ENCODE measurements at regions not wholly inside any gene's neighbourhood (a gene's known extent, or its start where the extent isn't known, plus 50 kb on each side); places are given as distances from the start of the nearest gene placed in this dataset.

- no peak for DNase-seq
Measured at GRCh38 chr18:75654851-75655751, 227.6 kb upstream of the SMIM21 start.

- DNase-seq = no peak
Measured at GRCh38 chr18:75654386-75654785, 226.9 kb upstream of the SMIM21 start.

- no peak for DNase-seq
Measured at GRCh38 chr18:75652528-75652927, 225.0 kb upstream of the SMIM21 start.

- no peak for DNase-seq
Measured at GRCh38 chr18:75644871-75645270, 217.4 kb upstream of the SMIM21 start.

GRCh38 chr18:75643083-75643482, 215.6 kb upstream of the SMIM21 start:
- DNase-seq = no peak

GRCh38 chr18:75639472-75639831, 211.9 kb upstream of the SMIM21 start:
- no peak for DNase-seq

GRCh38 chr18:75638776-75639471, 211.4 kb upstream of the SMIM21 start:
- DNase-seq = no peak

GRCh38 chr18:75638223-75638775, 210.8 kb upstream of the SMIM21 start:
- no peak for DNase-seq

- DNase-seq = no peak
Measured at GRCh38 chr18:75635096-75635495, 207.6 kb upstream of the SMIM21 start.

GRCh38 chr18:75625966-75626365, 198.5 kb upstream of the SMIM21 start:
- DNase-seq = no peak

GRCh38 chr18:75624869-75625268, 197.4 kb upstream of the SMIM21 start:
- DNase-seq = no peak

- no peak for DNase-seq
Measured at GRCh38 chr18:75621818-75622217, 194.3 kb upstream of the SMIM21 start.

GRCh38 chr18:75618146-75618545, 190.6 kb upstream of the SMIM21 start:
- no peak for DNase-seq

GRCh38 chr18:75612456-75612855, 185.0 kb upstream of the SMIM21 start:
- DNase-seq = no peak

- DNase-seq = no peak
Measured at GRCh38 chr18:75607701-75608100, 180.2 kb upstream of the SMIM21 start.

GRCh38 chr18:75592527-75592926, 165.0 kb upstream of the SMIM21 start:
- no peak for DNase-seq

- DNase-seq = no peak
Measured at GRCh38 chr18:75588412-75588811, 160.9 kb upstream of the SMIM21 start.

GRCh38 chr18:75587131-75587530, 159.6 kb upstream of the SMIM21 start:
- DNase-seq = no peak

- no peak for DNase-seq
Measured at GRCh38 chr18:75586130-75586889, 158.8 kb upstream of the SMIM21 start.

- no peak for DNase-seq
Measured at GRCh38 chr18:75582940-75583339, 155.4 kb upstream of the SMIM21 start.

- no peak for DNase-seq
Measured at GRCh38 chr18:75582406-75582821, 154.9 kb upstream of the SMIM21 start.

GRCh38 chr18:75581336-75582131, 154.0 kb upstream of the SMIM21 start:
- DNase-seq = no peak
